ENCODE measurements at regions not wholly inside any gene's neighbourhood (a gene's known extent, or its start where the extent isn't known, plus 50 kb on each side); places are given as distances from the start of the nearest gene placed in this dataset.

GRCh38 chr1:59183749-59184317 is 113.1 kb upstream of the FGGY start:
- H3K4me1 ChIP-seq: no peaks in the 10 kb centered on the region; the same call in 1 of the 2 replicates
- H3K9me3 ChIP-seq: no peaks in the 10 kb centered on the region
- H3K27me3 ChIP-seq (ENCODE audit: low read depth): no peaks in the 10 kb centered on the region
- no peaks in the 10 kb centered on the region for H3K36me3 ChIP-seq (replicated peaks)
- in situ Hi-C loops (cut with MboI; ENCODE audit: low sequenced_read_pairs): no loop called here
- no peak overlapping the region for H3K4me3 ChIP-seq
- no peak for DNase-seq (ENCODE audit: low spot score in 2 of 2)

GRCh38 chr1:59184365-59184905 is 112.5 kb upstream of the FGGY start:
- Histone ChIP-seq H3K9me3 (no peaks in the 10 kb centered on the region), H3K27me3 (ENCODE audit: low read depth) (no peaks in the 10 kb centered on the region), H3K4me3 (no peak overlapping the region), H3K4me1 (no peaks in the 10 kb centered on the region; the same call in 1 of the 2 replicates), H3K36me3 (replicated peaks) (no peaks in the 10 kb centered on the region)
- DNase-seq (ENCODE audit: low spot score in 2 of 2): no peak
- in situ Hi-C loops (cut with MboI; ENCODE audit: low sequenced_read_pairs): no loop called here

DNA sequence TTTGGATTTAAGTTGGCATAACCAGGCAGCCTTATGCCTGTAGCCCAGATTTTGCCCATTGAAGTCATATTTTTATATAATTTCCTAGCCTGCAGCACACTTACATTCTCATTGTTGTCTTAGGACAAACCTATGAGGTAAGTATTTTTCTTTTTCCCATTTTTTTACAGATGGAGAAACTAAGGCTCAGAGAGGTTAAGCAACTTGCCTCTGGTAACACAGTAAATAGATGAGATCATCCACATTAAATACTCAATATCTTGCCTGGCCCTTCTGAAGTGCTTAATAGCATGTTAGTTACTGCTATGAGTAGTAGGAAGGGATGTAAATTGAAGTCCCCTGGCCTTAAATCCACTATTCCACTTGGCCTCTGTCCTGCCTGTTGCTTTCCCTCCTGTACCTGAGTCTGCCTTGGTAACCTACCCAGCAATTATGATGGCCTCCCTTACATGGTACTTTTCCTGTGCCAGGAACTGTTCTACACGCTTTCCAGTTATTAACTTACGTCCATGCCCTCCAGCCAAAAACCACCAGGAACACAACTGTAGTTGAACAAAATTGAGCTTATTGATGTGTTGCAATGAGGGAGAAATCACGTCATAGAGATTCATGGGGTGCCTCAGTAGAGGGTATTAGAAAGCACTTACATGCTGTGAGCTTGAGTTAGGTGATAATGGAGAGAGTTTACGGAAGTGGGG is 111.6 kb upstream of the FGGY start:
- H3K4me3 ChIP-seq: no peak overlapping the region
- H3K9me3 ChIP-seq: no peaks in the 10 kb centered on the region
- in situ Hi-C loops (cut with MboI; ENCODE audit: low sequenced_read_pairs): no loop called here
- no peaks in the 10 kb centered on the region for H3K36me3 ChIP-seq (replicated peaks)
- no peaks in the 10 kb centered on the region; the same call in 1 of the 2 replicates for H3K4me1 ChIP-seq
- DNase-seq (ENCODE audit: low spot score in 2 of 2): no peak
- no peaks in the 10 kb centered on the region for H3K27me3 ChIP-seq (ENCODE audit: low read depth)

DNA sequence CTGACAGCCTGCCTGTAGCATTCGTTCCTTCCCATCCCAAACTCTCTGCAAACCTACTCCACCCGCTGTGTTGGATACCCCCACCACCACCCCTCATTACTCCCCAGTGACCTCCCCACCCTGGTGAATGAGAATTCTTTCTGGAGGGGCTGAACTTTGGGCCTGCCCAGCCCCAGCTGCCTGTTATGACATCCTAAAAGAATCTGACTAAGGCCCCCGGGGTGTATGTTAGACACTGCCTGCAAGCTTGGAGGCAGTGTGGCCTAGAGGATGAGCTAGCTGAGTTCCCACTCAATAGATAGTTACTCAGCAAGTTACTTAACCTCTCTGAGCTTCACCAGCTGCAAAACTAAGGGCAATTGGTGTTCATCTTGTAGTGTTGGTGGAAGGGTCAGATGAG is 110.2 kb upstream of the FGGY start:
- no peak for DNase-seq (ENCODE audit: low spot score in 2 of 2)
- in situ Hi-C loops (cut with MboI; ENCODE audit: low sequenced_read_pairs): no loop called here
- H3K27me3 ChIP-seq (ENCODE audit: low read depth): no peaks in the 10 kb centered on the region
- H3K4me1 ChIP-seq: no peaks in the 10 kb centered on the region; the same call in 1 of the 2 replicates
- H3K36me3 ChIP-seq (replicated peaks): no peaks in the 10 kb centered on the region
- no peak overlapping the region for H3K4me3 ChIP-seq
- H3K9me3 ChIP-seq: no peaks in the 10 kb centered on the region

DNA sequence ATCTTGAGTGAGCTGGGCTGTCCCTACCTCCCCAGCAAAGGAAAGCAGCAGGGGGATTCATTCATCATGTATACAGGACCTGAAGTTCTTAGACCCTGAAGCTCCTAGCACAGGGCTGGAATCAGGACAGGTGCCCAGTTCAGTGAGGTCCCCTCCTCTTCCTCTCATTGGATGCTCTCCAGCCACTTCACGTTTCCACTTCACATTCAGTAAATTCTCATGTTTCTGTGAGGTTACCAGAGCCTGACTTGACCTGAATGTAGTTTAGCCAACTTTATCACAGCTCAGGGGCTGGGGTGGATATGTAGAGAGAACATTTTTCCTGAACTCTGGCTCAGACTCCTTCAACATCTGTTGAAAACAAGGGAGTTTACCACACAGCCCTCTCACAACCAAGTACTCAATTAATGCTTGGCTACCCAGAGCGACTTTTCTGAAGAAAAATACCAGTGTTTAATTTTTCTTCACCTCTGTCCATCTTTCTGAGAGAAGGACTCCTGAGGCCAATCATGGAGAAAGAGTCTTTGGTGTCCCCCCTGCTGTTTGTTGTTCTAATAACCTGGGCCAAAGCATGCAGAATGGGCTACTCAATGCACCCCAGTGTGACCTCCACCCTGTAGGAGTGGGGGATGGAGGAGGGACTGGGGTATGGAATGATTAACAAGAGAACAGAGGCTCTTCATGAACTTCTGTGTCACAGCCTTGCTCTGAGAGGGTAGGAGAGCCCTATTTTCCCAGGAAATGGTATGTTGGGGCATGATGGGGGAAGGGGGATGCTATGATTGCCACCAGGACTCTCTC is 108.3 kb upstream of the FGGY start:
- Histone ChIP-seq H3K9me3 (no peaks in the 10 kb centered on the region), H3K27me3 (ENCODE audit: low read depth) (no peaks in the 10 kb centered on the region), H3K4me3 (no peak overlapping the region), H3K36me3 (replicated peaks) (no peaks in the 10 kb centered on the region), H3K4me1 (no peaks in the 10 kb centered on the region; the same call in 1 of the 2 replicates)
- no peak for DNase-seq (ENCODE audit: low spot score in 2 of 2)
- in situ Hi-C loops (cut with MboI; ENCODE audit: low sequenced_read_pairs): no loop called here

DNA sequence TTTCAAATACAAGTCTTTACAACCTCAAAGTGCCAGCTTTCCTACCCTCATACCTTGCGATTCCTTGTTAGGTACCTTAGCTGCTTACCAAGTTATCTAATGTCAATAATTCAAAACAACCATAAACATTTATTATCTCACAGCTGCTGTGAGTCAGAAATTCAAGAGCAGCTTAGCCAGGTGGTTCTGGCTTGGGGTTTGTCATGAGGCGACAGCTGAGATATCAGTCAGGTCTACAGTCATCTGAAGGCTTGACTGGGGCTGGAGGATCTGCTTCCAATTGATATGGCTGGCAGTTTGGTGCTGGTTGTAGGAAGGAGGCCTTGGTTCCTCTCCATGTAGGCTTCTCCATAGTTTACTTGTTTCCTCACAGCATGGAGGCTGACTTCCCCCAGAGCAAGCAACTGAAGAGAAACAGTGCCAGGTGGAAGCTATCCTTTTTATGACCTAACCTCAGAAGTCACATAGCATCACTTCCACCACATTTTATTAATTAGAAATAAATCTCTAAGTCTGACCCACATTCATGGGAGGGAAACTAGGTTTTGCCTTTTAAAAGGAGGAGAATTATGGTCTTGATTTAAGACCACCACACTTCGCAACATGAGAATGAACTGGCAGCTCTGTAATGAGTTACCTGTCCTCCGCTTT is 103.3 kb upstream of the FGGY start:
- H3K9me3 ChIP-seq: no peaks in the 10 kb centered on the region
- H3K4me1 ChIP-seq: no peaks in the 10 kb centered on the region
- no peak for DNase-seq (ENCODE audit: low spot score in 2 of 2)
- in situ Hi-C loops (cut with MboI; ENCODE audit: low sequenced_read_pairs): no loop called here
- H3K4me3 ChIP-seq: no peak overlapping the region
- H3K36me3 ChIP-seq (replicated peaks): no peaks in the 10 kb centered on the region
- H3K27me3 ChIP-seq (ENCODE audit: low read depth): no peaks in the 10 kb centered on the region

- no peaks in the 10 kb centered on the region for H3K4me1 ChIP-seq
- no peak for DNase-seq (ENCODE audit: low spot score in 2 of 2)
- H3K4me3 ChIP-seq: no peak overlapping the region
- in situ Hi-C loops (cut with MboI; ENCODE audit: low sequenced_read_pairs): no loop called here
- H3K36me3 ChIP-seq (replicated peaks): no peaks in the 10 kb centered on the region
- no peaks in the 10 kb centered on the region for H3K9me3 ChIP-seq
- H3K27me3 ChIP-seq (ENCODE audit: low read depth): no peaks in the 10 kb centered on the region
These were observed 102.3 kb upstream of the FGGY start for GRCh38 chr1:59194621-59195020.

GRCh38 chr1:59195151-59195550 is 101.7 kb upstream of the FGGY start:
- no peaks in the 10 kb centered on the region for H3K4me1 ChIP-seq
- no peaks in the 10 kb centered on the region for H3K36me3 ChIP-seq (replicated peaks)
- no peak for DNase-seq (ENCODE audit: low spot score in 2 of 2)
- no peaks in the 10 kb centered on the region for H3K9me3 ChIP-seq
- no peak overlapping the region for H3K4me3 ChIP-seq
- no peaks in the 10 kb centered on the region for H3K27me3 ChIP-seq (ENCODE audit: low read depth)
- in situ Hi-C loops (cut with MboI; ENCODE audit: low sequenced_read_pairs): no loop called here

DNA sequence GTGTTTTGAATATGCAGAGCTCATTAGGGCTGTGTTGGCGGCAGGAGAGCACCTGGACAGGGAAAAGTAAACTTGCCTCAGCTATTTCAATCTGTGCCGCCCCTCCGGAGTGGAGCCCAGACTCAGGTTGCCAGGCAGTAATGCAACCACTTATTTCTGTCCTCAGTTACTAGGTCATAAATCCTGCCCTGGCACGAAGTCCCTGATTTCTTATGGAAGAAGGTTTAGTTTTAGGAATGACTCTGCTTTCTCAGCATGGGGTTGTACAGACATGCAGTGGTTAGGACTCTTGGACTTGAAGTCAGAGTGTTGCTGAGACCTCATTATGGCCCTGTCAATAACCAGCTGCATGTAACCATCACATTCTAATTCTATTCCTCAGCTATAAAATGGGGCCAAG is 98.3 kb upstream of the FGGY start:
- Histone ChIP-seq H3K36me3 (replicated peaks) (no peaks in the 10 kb centered on the region), H3K9me3 (no peaks in the 10 kb centered on the region), H3K27me3 (ENCODE audit: low read depth) (no peaks in the 10 kb centered on the region), H3K4me3 (no peak overlapping the region), H3K4me1 (no peaks in the 10 kb centered on the region)
- DNase-seq (ENCODE audit: low spot score in 2 of 2): no peak
- in situ Hi-C loops (cut with MboI; ENCODE audit: low sequenced_read_pairs): no loop called here

DNA sequence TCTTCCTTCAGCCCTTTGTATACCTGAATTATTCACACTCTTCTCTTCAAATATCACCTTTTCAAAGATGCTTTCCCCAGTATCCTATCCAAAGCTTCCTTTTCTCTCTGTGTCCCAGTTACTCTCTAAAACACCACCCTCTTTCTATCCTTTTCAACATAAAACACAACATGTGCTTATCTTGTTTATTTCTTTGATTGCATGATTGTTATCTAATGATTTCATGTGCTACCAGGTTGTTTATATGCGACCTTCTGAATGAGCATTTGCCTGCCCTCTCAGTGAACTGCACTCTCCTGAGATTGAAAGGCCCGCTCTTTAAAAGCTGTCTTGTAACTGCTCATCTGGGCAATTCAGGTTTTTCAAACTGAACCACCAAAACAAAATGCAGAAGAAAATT is 97.7 kb upstream of the FGGY start:
- no peaks in the 10 kb centered on the region for H3K4me1 ChIP-seq
- no peak overlapping the region for H3K4me3 ChIP-seq
- DNase-seq (ENCODE audit: low spot score in 2 of 2): no peak
- H3K9me3 ChIP-seq: no peaks in the 10 kb centered on the region
- H3K36me3 ChIP-seq (replicated peaks): no peaks in the 10 kb centered on the region
- in situ Hi-C loops (cut with MboI; ENCODE audit: low sequenced_read_pairs): no loop called here
- no peaks in the 10 kb centered on the region for H3K27me3 ChIP-seq (ENCODE audit: low read depth)

- no peaks in the 10 kb centered on the region for H3K27me3 ChIP-seq (ENCODE audit: low read depth)
- H3K4me3 ChIP-seq: no peak overlapping the region
- in situ Hi-C loops (cut with MboI; ENCODE audit: low sequenced_read_pairs): no loop called here
- no peaks in the 10 kb centered on the region for H3K4me1 ChIP-seq
- no peaks in the 10 kb centered on the region for H3K9me3 ChIP-seq
- no peaks in the 10 kb centered on the region for H3K36me3 ChIP-seq (replicated peaks)
- no peak for DNase-seq (ENCODE audit: low spot score in 2 of 2)
These were observed 97.0 kb upstream of the FGGY start for GRCh38 chr1:59199719-59200376.

DNA sequence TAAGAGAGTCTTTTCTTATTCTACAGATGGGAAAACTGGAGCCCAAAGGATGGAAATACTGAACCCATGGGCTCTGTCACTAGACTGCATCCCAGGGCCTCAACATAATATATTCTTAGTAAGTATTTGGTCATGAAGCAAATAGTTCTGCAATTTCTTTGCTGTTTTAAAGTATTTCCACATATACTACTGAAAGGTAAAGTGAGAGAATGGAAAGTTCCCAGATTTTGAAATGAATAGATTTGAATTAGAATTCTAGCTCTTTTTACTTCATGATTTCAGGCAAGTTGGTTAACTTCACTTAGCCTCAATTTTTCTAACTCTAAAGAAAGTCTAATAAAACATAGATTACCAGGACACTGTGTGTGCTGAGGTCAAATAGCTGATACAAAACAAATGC is 95.6 kb upstream of the FGGY start:
- DNase-seq (ENCODE audit: low spot score in 2 of 2): no peak
- no peaks in the 10 kb centered on the region for H3K9me3 ChIP-seq
- in situ Hi-C loops (cut with MboI; ENCODE audit: low sequenced_read_pairs): no loop called here
- H3K4me1 ChIP-seq: no peaks in the 10 kb centered on the region
- no peaks in the 10 kb centered on the region for H3K36me3 ChIP-seq (replicated peaks)
- H3K4me3 ChIP-seq: no peak overlapping the region
- no peaks in the 10 kb centered on the region for H3K27me3 ChIP-seq (ENCODE audit: low read depth)

DNA sequence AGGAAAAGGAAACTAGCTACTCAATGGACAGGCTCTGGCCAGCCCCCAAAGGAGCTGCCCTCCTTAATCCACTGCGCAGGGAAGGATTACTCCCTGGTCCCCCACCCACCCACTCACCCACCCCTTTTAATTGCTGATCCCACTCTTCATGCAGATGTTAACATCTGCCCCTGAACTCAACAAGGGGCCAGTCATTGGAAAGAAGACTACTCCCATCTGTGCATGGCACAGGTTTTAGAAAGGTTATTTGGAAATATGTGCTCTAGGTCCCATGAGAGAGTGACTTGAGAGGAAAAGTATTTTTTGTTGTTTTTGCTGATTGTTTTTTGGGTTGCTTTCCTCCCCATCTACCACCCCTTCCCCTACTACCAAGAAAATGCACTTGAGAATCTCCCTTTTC is 94.4 kb upstream of the FGGY start:
- no peak for DNase-seq (ENCODE audit: low spot score in 2 of 2)
- no peaks in the 10 kb centered on the region for H3K4me1 ChIP-seq
- no peak overlapping the region for H3K4me3 ChIP-seq
- H3K27me3 ChIP-seq (ENCODE audit: low read depth): no peaks in the 10 kb centered on the region
- no peaks in the 10 kb centered on the region for H3K9me3 ChIP-seq
- no peaks in the 10 kb centered on the region for H3K36me3 ChIP-seq (replicated peaks)
- in situ Hi-C loops (cut with MboI; ENCODE audit: low sequenced_read_pairs): no loop called here
